ENCODE measurements at regions not wholly inside any gene's neighbourhood (a gene's known extent, or its start where the extent isn't known, plus 50 kb on each side); places are given as distances from the start of the nearest gene placed in this dataset.
A peak's percentile ranks its signal among the peaks of the same experiment; 100 is the strongest.

GRCh38 chr7:115379321-115379720, 457.4 kb downstream of the MDFIC start:
- no peak overlapping the region for H3K4me3 ChIP-seq
- DNase-seq, result no peak
- 95 to 99% (median 97%) methylated on average over 1 of the region's 1 CpG for WGBS, 4 donors
- no peaks in the 10 kb centered on the region for H3K36me3 ChIP-seq
- intact Hi-C loops (cut with DNase I), result no loop called here
- H3K27ac ChIP-seq, result no peak overlapping the region
- H3K27me3 ChIP-seq, result no peaks in the 10 kb centered on the region
- no peak for TF ChIP-seq POLR2A (IDR thresholded peaks at IDR 0.05)
- no peak for TF ChIP-seq CTCF (IDR thresholded peaks at IDR 0.05)
- no peaks in the 10 kb centered on the region for H3K9me3 ChIP-seq
- H3K4me1 ChIP-seq, result no peaks in the 10 kb centered on the region
- no peak for ATAC-seq

GRCh38 chr7:115368998-115369397, 447.1 kb downstream of the MDFIC start:
- DNase-seq (peak in 1 of 5 donors; percentile 9), ATAC-seq (no peak)
- no peak for TF ChIP-seq POLR2A (IDR thresholded peaks at IDR 0.05)
- intact Hi-C loops (cut with DNase I), result no loop called here
- Histone ChIP-seq H3K36me3 (no peaks in the 10 kb centered on the region), H3K4me1 (no peaks in the 10 kb centered on the region), H3K4me3 (no peak overlapping the region), H3K27me3 (no peaks in the 10 kb centered on the region), H3K9me3 (peaks cover 0 to 10% (median 0%) of the 10 kb centered on the region in 12 donors), H3K27ac (no peak overlapping the region)

GRCh38 chr7:115363916-115364315, 442.0 kb downstream of the MDFIC start:
- Histone ChIP-seq H3K4me1 (no peaks in the 10 kb centered on the region), H3K4me3 (no peak overlapping the region), H3K9me3 (peaks cover 0 to 10% (median 0%) of the 10 kb centered on the region in 12 donors), H3K27ac (no peak overlapping the region), H3K36me3 (no peaks in the 10 kb centered on the region), H3K27me3 (no peaks in the 10 kb centered on the region)
- no peak for DNase-seq
- WGBS, 4 donors, result 94 to 98% (median 96%) methylated on average over 2 of the region's 2 CpGs
- intact Hi-C loops (cut with DNase I), result no loop called here
- no peak for ATAC-seq
- no peak for TF ChIP-seq CTCF (IDR thresholded peaks at IDR 0.05)
- no peak for TF ChIP-seq POLR2A (IDR thresholded peaks at IDR 0.05)

GRCh38 chr7:115359955-115360354, 438.1 kb downstream of the MDFIC start:
- Histone ChIP-seq H3K36me3 (no peaks in the 10 kb centered on the region), H3K4me3 (no peak overlapping the region), H3K27ac (no peak overlapping the region), H3K4me1 (no peaks in the 10 kb centered on the region), H3K27me3 (no peaks in the 10 kb centered on the region), H3K9me3 (peaks cover 0 to 5% (median 0%) of the 10 kb centered on the region in 12 donors)
- TF ChIP-seq CTCF (IDR thresholded peaks at IDR 0.05) (no peak), POLR2A (IDR thresholded peaks at IDR 0.05) (no peak)
- intact Hi-C loops (cut with DNase I), result no loop called here
- no peak for DNase-seq
- no peak for ATAC-seq

GRCh38 chr7:115359119-115359518, 437.2 kb downstream of the MDFIC start:
- TF ChIP-seq CTCF (IDR thresholded peaks at IDR 0.05) (no peak), POLR2A (IDR thresholded peaks at IDR 0.05) (no peak)
- WGBS, 4 donors, result 80 to 93% (median 90%) methylated on average over 1 of the region's 1 CpG
- no peaks in the 10 kb centered on the region for H3K4me1 ChIP-seq
- DNase-seq (no peak), ATAC-seq (no peak)
- no peaks in the 10 kb centered on the region for H3K9me3 ChIP-seq
- intact Hi-C loops (cut with DNase I), result no loop called here
- no peaks in the 10 kb centered on the region for H3K27me3 ChIP-seq
- no peak overlapping the region for H3K4me3 ChIP-seq
- no peak overlapping the region for H3K27ac ChIP-seq
- no peaks in the 10 kb centered on the region for H3K36me3 ChIP-seq

Measured in heart left ventricle (tissue), 16 donors.